Smooth muscle cell of the brain vasculature (primary cell): ENCODE measurements at regions not wholly inside any gene's neighbourhood (a gene's known extent, or its start where the extent isn't known, plus 50 kb on each side); places are given as distances from the start of the nearest gene placed in this dataset.

Source experiments
- DNase-seq: peaks from one replicate; pipeline ENCODE4 v3.0.0-alpha.2; 2012; ENCODE audit warnings: low read depth, low spot score

- no peak for DNase-seq
These were observed 376.6 kb downstream of the EFNA5 start for GRCh38 chr5:107294211-107294550.

DNA sequence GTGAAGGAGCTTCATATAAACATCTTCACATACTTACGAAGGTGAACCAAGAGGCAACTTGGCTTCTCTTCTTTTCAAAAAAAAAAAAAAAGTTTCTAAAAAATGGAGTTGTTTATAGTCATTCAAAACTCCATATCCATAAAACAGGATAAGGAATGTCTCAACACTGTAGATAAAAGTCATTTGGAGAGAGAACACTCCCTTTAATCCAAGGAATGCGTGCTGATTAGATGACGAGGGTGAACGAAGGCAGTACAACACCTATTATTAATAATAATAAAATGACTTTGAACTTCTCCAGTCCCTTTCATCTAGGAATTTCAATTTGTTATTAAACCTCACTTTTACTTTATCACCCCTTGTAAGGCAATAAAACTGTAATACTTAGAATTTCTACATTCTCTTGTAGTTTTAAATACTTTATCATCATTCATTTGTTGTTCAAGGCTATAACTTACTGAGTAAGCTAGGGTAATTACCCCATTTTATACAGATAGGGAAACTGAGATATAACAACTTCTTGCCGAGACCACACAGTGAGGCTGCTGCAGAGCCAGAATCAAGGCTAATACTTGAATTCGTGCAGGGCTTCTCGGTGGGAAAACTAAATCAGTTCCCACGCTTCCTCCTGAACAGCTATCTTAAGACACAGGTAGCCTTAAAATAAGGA lies 377.1 kb downstream of the EFNA5 start:
- DNase-seq: no peak

GRCh38 chr5:107291866-107292265 lies 378.9 kb downstream of the EFNA5 start:
- DNase-seq: no peak

DNA sequence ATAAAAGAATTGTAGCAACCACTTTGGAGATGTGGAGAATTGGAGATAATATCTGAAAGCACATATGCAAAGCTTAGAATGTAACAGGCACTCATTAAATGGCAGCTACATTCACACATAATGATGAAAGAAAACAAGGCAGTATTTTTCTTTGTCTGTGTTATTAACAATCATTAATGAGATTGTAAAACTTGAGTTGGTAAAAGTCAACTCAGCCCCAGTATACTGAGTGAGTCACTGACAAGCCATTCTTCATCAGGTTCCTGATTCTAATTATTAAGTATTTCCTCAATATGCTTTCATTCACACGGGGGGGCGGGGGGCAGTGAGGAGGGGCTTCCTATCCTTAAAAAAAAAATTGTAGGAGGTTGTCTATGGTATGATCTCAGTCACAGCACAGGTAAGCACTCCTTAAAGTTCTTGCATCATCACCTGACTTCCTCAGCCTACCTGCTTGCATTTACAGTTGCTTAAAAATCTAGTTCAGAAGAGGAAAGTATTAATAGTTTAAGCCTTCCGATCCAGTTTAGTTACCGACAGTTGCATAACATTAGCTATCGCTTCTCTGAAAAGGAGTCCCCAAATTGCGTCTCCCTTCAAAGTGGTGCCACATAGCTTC lies 379.8 kb downstream of the EFNA5 start:
- DNase-seq: no peak

- no peak for DNase-seq
These were observed 381.6 kb downstream of the EFNA5 start for GRCh38 chr5:107289030-107289714.

DNA sequence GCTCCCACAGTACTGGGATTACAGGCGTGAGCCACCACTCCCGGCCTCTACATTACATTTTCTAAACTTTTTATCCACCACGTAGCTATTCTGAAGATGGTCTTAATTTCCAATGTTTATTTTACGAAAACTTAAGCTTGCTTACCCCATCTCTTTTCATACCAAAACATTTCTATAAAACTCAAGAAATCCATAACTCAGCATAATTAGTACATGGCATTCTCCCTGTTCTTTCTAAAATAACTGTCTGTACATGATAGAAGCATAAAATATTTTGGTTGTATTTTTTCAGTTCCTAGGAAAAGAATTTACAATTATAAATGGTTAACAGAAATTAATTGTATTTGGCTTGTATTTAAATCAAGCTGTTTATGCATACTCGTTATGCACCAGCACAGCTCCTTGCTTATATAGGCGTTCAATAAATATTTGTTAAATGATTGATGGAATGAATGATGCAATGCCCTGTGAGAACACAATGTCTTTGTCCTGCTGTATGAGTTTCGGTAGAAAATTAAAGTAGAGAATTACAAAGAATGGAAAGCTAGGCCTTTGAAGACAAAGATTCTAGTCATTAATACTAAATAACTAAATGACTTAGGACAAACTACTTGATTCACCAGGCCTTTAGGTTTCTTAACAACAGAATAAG lies 384.2 kb downstream of the EFNA5 start:
- DNase-seq: no peak

DNA sequence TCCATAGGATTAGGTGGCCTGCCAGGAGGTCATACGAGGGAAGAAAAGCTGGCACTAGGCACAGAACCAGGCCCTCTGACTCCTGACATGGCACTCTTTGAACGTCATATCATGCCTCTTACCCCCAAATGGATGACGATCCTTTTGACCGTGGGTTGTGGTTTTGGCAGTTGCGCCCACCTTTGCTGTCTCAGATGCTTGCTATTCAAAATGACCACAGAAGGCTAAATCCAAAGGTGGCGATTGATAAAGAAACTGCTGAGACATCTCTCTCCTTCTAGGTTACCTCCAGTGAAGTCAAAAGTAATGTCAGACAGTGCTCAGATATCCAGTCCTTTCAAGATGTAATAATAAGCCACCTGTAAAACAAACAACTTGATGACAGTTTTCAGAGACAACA lies 385.0 kb downstream of the EFNA5 start:
- DNase-seq: no peak

DNA sequence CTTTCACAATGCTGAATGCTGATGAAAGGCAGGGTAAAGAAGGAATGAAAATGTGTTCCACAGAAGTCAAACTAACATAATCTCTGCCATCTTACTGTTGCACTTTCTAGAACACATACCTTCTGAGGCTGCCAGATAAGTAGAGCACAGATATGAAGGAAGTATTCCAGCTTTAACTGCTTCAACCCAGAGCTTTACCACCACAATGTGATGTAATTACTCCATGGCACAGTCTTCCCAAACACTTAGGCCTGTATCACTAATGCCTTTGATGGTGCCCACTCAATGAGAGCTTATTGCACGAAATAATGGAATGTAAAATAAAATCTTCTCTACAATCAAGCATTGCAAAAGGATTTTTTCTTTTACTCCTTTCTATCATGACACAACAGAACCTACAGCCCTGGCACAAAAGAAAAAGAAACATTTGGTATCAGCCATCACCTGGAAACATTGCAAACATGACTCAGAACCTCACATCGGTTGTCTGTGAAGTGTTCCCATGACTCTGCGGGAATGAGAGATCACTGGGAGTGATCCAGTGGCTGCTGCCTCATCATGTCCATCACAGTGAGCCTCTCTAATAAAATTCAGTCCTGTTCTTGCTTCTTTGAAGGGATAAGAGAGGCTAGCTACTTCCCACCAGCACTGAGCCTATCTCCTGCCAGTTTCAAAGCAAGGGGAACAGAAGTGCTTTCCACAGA lies 385.8 kb downstream of the EFNA5 start:
- DNase-seq: no peak

- DNase-seq: no peak
These were observed 388.7 kb downstream of the EFNA5 start for GRCh38 chr5:107282061-107282460.

GRCh38 chr5:107278774-107279173 lies 392.0 kb downstream of the EFNA5 start:
- DNase-seq: no peak

GRCh38 chr5:107277485-107278125 lies 393.1 kb downstream of the EFNA5 start:
- no peak for DNase-seq

- DNase-seq: no peak
These were observed 395.4 kb downstream of the EFNA5 start for GRCh38 chr5:107275333-107275732.

DNA sequence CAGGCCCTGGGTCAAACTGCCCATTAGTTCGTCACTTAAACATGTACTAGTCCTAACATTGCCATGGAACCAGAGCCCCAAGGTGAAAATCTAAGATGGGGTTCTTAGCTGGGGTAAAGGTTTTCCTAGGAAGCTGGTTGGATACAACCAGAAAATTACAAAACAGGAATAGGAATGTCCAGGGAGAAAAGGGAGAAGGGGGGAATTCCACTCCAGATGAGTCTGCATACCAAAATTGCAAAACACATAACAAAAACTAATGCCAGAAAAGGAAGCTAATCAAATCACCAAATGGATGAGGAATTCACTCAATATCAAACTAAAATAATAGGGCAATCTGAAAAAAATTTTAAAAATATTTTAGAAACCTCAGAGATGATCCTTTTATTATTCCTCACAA lies 396.2 kb downstream of the EFNA5 start:
- DNase-seq: no peak

DNA sequence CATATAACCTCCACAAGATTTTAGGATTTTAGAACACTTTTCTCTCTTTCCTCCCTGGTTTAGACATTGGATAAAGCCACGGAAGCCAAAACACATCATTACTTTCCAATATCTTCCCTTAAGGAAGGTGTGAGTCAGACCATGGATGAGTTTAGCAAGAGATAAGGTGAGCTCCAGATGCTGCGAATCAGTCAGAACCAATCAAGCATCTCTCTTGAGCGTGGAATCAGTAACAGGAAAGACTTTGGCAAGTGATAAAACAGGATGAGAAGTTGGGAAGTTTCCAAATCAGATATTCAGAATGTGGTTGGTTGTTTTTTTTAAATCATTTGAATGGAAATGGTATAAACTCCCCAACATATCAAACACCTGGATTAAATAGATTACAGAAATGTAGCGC lies 397.8 kb downstream of the EFNA5 start:
- DNase-seq: no peak

DNA sequence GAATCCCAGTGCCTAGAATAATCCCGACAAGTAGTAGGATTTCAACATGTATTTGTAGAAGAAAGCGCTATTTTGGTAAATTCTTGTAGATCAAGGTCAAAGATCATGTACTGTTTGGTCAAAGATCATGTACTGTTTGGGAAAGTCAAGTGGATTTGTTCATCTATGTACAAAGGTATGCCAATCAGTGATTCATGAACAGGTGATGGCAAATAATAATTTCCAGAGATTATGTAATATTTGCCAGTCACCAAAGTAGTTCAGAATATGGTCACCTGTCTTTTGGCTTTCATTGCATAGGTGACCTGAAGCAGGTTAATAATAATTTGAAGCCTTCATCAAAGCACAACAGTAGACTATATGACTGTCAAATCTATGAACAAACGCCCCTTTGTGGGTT lies 398.2 kb downstream of the EFNA5 start:
- no peak for DNase-seq

DNA sequence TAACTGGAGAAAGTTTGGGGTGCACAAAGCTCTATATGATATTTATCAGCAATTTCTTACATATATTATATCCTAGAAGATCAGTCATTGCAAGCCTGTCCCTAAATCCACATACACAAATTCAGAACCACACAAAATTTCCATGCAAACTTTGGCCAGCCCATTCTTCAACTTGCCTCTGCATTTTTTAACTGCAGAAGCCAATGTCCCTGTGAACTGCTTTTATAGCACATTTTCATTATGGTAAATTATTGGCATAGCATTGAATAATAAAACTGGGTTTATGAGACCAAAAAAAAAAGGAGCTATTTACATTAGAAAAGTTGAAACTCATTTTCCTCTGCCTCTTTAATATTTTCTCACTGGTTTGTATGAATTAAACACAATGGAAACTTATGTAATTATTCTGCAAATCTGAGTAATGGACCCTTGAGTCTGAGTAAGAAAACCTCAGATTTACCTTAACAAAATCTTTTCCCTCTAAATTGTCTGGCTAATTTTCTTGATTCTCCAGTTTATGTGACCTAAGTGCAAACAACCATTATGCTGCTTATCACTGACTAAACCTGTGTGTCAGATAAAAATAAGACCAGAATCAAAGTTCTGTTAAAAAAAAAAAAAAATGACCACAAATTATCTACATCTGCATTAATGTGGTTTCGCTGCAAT lies 398.9 kb downstream of the EFNA5 start:
- no peak for DNase-seq

GRCh38 chr5:107270561-107270960 lies 400.2 kb downstream of the EFNA5 start:
- DNase-seq: no peak

DNA sequence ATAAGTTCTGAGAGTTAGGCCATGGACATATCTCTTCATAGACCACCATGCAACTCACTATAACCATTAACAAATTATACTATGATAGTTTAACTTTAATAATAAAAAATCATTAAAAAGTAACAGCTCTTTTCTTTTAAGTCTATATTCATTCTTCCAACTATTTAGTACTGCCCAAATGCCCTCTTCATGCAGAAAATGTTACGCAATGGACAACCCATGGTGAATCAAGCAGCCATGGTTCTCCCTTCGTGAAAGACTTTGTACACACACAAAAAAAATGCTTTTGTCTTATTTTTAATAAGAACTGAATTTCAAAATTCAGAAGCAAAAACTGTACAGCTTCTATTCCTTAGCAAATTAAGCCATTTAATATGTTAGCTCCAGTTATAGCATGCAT lies 401.1 kb downstream of the EFNA5 start:
- DNase-seq: no peak

DNA sequence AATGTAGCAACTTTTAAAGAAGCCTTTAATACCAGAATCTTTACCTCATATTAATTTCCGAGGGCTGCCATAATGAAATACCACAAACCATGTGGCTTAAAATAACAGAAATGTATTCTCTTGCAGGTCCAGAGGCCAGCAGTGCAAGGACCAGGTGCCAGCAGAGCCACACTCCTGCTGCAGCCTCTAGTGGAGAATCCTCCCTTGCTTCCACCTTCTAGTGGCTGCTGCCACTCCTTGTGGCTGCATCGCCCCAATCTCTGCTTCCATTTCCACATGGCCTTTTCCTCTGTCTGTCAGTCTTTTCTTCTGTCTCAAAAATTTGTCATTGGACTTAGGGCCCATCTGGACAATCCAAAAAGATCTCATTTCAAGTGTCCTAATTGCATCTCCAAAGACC lies 401.5 kb downstream of the EFNA5 start:
- no peak for DNase-seq

- DNase-seq: no peak
These were observed 402.5 kb downstream of the EFNA5 start for GRCh38 chr5:107268241-107268640.

DNA sequence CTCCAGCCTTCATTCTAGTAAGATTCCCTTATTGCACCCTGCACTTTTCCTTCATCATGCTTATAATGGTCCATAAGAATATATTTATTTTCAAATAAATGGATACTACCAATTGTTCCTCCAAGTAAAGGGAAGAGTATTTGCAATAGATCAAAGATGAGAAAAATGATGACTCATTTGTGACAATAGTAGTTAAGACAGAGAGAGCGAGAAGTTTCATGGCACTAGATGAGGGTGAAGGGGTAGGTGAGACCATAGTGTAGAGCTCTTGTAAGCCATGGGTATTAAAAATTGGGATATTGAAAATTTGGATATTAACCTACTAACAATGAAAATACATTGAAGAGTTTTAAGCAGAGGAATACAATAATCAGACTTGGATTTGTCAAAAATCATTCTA lies 404.6 kb downstream of the EFNA5 start:
- DNase-seq: no peak
